Inferior parietal cortex (tissue), 1 donor: ENCODE measurements at regions not wholly inside any gene's neighbourhood (a gene's known extent, or its start where the extent isn't known, plus 50 kb on each side); places are given as distances from the start of the nearest gene placed in this dataset.
"Not testable (repeated sequence)": the region's sequence is repeated elsewhere in the genome, so short reads cannot be mapped to it uniquely, and the experiment has no call there.

Experiments
- DNase-seq: peaks from one replicate; pipeline ENCODE4 v3.0.0-alpha.2; 2016; ENCODE audit errors: extremely low spot score

DNA sequence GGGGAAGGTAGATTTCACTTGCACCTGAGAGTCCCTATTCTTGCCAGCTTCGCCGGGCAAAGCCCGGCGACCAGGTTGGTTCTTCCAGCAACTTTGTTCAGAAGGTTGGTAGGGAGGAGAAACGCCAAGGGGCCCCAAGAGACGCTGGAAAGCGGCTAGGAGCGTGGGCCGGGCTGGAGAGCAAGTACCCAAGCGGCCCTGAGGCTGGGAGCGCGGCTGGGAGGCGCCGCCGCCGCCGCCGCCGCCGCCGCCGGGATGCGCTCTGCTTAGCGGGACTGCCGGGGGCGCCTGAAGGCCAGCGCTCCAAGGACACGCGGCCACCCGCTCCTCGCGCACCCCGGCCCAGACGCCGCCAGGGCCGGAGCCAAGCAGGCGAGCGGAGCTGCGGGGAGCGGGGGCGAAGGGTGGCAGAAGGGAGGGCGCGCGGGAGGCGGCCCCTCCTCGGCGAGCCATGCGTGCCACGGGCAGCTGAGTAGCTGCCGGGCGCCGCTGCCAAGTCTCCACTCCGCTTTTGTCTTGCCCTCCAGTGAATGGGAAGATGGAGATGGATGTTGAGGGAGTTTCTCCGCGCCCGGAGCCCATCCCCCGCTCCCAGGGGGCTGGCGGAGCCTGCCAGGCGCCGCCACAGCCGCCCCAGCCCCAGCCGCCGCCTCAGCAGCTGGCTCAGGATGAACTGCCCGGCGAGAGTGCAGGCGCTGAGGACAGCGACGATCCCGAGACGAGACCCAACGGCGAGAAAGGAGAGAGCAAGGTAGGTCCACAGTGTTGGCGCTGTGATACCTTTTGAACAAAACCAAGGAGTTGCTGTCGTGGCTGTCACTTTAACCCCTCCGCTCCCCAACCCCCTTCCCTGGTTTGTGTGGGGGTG is 227.4 kb upstream of the AZI2 start:
- no peak for DNase-seq

DNA sequence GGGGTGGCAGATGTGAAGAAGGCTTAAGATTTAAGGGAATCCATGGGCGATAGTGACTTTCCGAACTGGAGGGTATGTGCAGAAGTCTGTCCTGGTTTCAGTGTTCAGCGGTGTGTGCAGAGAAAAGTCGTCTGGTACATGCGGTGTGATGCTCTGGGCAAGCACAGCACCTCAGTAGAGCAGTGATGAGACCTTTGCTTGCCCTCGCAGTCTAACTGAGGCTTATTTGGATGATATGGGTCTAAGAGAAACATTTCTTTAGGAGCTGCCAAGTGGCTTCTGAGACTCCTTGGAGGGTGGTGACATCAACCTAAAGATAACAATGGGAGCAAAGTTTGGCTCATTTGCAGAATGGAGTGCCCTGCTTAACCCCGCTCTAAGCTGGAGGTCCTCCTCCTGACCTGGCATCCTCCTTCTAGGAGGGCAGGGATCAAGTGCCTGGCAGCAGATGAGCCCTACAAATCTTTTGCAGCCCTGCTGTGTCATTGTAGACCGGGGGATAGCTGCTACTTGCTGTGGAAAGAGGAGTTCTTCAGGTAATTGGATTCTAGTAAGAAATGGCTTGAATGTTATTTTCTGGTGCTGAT is 228.1 kb upstream of the AZI2 start:
- DNase-seq = no peak

DNA sequence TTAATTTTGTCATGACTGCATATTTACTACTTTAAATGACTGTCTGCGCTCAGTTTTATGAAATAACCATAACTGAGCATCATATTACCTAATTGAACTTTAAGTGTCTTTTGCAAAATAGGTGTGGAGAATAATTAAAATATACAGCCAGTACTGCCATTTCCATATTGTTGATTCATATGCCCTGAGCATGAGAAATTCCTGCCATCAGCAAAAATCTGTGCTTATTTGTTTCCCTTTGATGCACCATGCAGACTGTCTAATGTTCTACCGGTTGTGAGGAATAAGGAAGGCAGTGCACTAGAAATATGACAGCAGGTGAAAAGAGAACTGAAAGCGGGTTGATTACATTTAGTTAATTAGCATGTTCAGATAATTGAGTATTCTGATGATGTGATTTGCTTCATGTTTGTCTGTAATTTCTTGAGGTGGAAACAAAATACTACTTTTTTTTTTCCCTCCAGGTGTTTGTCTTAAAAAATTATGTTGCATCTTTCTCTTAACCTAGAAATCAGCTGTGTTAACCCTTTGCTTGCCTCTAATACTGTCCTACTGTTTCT is 229.4 kb upstream of the AZI2 start:
- no peak for DNase-seq

DNA sequence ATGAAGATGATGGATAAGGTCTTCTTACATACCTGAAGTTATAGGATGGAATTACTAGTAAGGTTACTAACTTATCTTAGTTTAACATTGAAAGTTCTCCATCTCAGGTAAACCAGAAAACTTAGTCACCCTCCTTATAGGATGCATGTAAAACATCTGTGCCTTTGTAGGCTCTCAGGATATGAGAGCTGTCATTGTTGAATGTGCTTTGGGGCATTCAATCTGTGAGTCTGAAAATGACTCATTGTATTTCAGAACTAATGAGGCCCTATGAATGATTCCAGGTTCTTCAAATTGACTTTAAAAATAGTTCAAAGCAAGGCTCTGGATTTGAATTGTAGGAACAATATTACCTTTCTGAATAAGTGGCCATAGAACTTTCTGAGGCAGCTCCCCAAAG is 237.7 kb upstream of the AZI2 start:
- DNase-seq = no peak

DNA sequence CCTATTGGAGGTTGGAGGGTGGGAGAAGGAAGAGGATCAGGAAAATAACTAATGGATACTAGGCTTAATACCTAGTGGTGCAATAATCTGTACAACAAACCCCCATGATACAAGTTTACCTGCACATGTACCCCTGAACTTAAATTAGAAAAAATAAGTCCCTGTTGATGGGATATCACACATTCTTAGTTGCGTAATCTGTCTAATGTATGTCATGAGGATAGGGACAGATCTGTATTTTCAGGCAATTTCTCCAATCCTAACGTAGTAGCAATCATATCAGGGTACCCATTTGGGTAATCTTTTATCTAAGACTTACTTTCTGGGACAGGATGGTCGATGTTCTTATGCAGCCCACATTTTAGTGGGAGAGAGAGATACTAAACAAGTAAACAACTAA is 239.1 kb upstream of the AZI2 start:
- DNase-seq = no peak

DNA sequence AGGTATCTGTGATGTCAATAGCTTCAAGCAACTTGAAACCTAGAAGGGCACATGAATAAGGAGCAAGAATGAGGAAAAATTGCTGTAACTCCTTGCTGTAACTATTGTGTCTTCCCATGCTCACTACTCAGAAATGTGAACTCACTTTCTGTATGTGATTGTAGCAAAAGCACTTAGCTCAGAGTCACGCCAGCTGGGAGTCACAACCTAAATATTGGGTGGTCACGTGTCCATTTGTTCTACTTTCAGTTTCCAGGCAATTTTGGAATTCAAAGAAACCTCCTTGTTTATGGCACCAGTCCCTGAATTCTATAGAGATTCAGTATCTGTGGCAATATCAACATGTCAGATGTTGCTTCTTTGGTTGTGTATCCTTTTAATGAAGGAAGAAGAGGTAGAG is 241.6 kb upstream of the AZI2 start:
- DNase-seq = no peak

DNA sequence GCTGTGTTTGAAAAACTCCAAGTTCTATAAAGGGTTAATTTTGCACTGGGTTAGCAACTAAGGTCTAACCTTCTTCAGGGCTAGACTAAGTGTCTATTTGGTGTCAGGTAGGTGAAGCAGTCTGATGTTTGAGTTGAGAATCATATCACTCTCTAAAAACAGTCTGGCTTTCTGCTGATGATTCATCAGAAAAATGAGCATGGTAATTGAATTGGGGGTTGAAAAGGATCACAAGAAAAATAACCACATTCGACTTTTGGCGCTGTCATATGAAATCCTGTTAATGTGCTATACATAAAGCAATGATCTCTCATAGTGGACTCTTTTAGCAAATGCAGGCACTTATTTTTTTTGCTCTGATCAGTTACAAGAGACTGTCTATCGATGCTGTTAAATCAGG is 242.2 kb upstream of the AZI2 start:
- no peak for DNase-seq

DNA sequence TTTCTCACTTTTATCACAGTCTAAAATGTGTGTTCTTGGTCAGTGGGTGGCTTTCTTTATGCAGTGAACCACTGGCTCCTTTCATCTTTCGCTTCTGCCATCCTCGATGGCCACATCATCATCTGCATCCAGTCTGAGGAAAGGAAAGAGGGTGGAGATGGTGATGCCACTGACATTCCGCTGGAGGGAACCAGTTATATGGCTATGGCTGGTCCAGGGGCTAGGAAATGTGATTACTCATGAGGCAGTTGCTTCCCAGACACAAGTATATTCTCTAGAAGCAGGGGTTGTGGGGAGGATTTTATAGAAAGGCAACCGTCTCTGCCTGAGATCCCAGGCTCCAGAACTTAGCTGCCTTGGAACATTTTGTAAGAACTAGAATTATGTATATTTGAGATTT is 246.7 kb upstream of the AZI2 start:
- no peak for DNase-seq

DNA sequence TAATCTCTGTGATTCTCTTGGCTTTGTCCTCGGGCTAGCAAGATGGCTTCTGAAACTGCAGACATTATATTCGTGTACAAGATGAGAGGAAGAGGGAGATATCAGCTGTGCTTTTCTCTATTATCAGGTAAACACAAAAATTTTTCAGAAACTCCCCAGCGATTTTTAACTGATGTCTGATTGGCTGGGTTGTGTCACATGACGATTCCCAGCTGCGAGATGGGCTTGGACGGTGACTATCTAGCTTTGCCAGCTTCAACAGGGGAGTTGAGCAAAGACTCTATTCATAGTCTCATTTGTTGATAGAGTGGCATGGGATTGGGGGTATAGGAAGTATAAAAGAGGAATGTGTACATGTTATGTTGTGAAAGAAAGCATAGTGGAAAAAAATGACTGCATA is 248.8 kb upstream of the AZI2 start:
- no peak for DNase-seq

DNA sequence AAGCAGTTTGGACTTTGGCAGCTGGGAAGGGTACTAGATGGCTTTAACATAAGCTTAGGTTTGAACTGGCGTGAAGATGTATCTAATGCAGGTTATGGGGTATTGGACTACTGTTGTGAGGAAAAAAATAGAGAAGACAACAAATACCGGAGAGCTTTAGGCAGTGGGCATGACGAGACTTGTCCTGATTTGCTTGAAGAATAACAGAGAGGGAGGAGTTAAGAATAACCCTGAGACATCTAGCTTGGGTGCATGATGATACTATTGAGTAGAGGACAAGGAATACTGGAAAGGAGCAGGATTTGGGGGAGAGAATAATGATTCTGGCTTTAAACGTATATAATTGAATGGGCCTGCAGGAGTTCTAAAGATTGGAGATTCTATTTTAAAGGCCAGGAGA is 249.5 kb upstream of the AZI2 start:
- no peak for DNase-seq

DNA sequence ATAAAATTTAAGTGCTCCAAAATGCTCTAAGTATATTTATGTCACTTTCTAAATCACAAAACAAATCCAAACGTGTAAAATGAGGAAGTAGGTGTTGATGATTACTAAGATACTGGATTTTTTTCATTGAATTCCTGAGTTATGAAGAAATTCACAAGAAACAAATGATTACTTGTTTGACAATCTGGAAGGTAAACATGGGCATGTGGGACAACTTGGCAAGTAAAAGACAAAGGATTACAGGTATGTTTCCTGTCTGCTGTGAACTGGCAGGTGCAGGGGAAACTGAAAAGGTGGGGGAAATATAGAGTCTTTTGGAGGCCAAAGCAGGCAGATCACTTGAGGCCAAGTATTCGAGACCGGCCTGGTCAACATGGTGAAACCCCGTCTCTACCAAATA is 252.7 kb upstream of the AZI2 start:
- no peak for DNase-seq

DNA sequence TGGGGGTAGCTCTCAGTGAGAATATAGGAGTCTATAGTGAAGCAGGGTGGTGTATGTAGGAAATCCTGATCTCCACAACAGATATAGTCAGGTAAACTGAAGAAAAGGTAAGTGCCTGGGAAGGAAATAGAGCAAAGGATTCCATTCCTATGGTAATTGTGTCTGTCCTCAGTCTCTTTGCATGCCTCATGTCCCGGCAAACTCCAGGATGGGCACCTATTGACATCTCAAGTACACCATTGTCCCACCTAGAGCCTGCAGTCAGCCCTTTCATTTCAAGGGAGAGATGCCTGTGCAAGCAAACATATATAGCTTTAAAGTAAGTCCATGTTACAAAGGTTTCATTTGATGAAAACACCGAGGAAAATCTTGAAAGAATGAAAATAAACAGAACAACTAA is 257.7 kb upstream of the AZI2 start:
- DNase-seq = no peak

DNA sequence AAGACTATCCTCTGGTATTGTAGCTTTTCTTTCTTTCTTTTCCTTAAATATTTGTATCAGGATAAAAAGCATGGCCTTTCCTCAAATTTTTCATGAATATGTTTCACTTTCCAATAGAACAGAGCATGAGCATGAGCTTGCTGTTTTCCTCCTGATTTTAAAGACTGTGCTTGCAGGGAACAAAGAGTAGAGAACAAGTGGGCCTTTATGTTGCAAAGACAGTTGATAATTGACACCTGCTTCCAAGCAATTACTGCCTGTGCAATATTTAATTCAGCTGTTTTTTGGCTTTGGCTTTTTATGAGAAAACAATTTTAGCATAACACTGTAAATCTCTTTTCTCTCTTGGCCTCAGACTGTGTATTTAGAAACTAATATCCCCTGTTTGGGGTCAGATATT is 263.6 kb upstream of the AZI2 start:
- no peak for DNase-seq

DNA sequence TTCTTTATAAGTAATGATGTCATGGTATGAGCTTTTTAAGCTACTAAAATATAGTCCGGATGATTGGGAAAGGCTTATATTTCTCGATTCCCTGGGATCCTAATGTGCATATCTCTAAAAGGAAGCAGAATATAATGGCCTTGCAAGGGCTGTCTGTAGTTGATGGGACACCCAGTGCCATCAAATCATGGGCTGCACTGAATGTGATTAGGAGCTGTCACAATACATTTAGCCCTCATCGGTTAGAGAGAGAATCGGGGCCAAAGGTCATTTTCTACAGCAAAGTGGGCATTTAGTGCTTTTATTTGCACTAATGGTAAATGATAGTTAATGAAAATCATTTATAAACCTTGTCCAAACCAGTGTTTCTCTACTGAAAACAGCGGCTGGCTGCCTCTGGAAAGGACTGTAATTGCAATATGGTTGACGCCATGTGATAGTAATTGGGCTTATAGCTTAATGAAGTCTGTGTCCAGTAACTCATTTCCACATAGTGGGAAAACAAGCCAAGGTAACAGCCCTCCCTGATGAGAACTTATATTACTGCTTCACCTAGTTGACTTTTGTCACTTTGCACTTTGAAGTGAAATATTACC is 265.0 kb upstream of the AZI2 start:
- no peak for DNase-seq

DNA sequence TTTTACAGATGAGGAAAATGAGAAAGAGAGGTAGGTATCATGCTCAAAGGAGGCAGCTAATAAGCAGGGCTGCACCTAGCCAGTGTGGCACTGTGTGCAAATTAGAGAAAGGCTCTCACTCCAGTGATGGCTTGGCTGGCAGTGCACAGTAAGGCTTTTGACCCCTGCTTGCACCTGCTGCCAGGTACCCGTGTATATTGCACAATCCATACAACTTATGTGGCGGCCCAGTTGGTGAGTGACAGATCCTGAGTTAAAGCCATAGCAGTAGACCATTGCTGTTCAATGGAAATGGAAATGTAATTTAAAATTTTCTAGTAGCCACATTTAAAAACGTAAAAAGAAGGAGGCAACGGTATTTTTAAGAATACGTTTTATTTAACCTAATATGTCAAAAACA is 266.4 kb upstream of the AZI2 start:
- no peak for DNase-seq

DNA sequence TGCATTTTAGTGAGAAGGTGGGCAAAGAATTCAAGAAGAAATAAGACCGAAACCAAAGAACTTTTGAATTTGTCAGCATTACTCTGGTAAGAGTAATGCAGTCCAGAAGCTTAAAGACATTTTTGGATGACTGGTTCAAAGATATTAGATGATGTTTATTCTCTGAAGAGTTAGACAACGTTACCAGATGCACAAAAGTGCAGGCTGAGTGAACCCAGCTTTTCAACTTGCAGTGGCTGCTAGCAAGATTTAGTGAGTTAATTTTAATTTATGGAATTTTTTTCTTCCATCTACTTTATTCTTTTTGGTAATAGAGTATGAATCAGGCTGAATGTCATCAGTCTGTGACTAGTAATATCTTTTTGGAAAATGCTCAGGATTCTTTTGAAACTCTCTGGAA is 267.3 kb upstream of the AZI2 start:
- no peak for DNase-seq

DNA sequence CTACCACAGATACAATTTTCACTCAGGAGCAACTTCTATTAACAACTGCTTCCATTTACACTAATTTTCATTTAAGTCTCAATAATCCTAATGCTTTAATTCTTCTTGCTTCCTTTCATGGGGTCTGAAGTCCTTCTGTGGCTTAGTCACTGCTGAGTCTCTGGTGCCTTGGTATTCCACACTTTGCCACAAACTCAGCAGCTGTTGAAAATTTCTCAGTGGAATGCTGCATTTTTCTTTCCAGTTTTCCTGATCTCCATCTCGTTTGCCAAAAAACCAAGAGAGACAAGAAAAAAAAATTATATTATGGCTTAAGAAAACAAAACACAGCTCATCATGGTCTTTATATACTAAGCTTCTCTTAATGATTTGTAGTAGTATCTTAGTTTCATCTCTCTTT is 269.2 kb upstream of the AZI2 start:
- no peak for DNase-seq

DNA sequence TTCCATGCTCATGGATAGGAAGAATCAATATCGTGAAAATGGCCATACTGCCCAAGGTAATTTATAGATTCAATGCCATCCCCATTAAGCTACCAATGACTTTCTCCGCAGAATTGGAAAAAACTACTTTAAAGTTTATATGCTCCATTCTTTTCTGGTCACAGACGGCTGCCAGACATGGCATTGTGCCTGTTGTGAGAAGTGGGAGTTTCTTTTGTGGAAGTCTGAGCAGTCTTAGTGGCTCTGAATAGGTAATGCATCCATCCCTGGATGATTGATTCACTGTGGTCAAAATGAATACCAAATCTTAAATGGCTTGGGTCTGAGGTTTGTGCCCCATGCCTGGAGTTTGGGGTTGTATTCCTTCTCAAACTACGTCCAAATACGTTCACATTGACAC is 274.5 kb upstream of the AZI2 start:
- DNase-seq = no peak

DNA sequence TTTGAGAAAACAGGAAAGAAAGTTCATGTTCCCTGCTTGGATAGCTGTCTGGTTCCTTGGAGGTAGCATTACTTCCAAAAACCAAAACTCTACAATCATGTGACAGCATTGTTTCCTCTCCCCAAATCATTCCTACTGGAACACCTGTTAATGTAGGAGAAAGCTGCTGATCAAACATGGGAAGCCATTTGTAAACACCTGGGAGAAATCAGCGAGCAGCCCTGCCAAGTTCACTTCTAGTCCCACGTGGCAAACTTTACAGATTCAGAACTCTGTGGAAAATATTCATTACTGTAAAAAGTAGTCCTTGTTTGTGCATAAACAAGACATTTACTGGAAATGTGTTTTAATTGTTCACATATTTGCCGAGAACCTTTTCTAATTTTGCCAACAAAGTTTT is 275.5 kb upstream of the AZI2 start:
- DNase-seq = no peak

DNA sequence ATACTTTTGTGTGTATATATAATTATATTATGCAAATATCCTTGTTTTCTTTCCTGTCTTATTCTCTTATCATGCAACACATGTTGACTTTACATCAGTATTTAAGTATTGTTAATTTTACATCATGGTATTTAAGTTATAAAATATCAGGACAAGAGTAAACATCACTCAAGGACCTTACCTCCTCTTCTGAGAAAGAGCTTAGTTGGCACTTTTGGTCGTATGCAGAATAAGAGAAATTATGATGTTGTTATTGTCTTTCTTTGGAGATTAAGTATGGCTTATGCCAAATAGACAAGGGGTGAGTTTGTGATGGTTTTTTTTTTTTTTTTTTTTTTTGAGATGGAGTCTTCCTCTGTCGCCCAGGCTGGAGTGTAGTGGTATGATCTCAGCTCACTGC is 279.2 kb upstream of the AZI2 start:
- DNase-seq = not testable (repeated sequence)

DNA sequence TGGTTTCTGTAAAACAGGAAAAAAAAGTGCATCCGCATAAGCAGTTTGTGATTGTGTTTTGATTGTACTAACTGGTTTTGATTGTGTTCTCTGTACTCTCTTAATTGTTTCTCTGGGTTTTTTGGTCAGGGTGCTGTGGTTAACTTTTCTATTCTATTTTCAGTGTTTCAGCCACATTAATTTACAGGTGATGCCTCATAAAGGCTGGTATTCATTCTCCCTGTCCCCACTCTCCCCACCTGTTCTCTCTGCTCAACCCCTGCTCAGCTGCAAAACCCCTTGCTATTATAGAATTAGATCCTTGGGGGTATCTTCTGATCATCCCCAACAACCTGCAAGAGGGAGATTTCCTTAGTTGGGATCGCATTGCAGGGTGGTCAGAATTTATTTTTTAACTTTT is 285.4 kb upstream of the AZI2 start:
- no peak for DNase-seq

DNA sequence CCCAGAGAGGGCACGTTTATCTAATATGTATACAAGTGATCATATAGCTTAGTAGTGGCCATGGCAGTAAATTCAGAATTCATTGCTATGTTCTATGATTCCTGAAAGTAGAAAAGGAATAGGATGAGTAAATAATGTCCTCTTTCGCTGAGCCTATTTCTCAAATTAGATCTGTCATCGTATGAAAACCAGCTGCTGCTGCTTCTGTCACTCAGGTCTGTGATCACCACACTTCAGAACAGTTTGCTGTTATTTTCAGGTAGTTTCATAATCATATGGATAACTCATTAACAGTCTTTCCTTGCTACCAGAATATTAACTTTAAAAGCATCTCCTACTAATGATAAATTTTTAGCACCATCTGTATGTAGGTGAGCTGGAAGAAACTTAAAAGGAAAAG is 289.1 kb upstream of the AZI2 start:
- no peak for DNase-seq

DNA sequence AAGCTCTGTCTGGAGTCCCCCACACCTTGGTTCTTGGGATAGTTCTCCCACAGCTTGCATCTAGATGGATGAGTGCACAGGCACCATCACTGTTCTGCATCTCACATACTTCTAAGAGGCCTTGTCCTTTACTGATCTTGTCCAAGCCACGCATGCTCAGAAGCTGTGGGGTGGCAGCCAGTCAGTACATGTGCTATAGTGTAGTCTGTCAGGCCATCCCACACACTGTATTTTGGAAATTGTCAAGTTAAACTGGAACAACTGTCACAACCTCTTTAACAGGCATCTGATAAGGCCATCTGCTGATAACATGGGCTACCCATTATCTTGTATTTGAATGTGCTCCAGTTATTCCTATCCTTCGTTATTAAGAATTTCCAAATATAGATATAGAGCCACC is 296.5 kb upstream of the AZI2 start:
- no peak for DNase-seq
